Glutamatergic neuron (in vitro differentiated cells): ENCODE measurements at regions not wholly inside any gene's neighbourhood (a gene's known extent, or its start where the extent isn't known, plus 50 kb on each side); places are given as distances from the start of the nearest gene placed in this dataset.

Experiments used
- DNase-seq: peaks from one replicate; pipeline ENCODE4 v3.0.0; 2022
- H3K27ac Mint-ChIP-seq: one replicate; pipeline ENCODE4 v1.8.0; 2020; ENCODE audit warnings: mild to moderate bottlenecking, mixed read lengths, inconsistent platforms; ENCODE audit not compliant: unreplicated experiment
- H3K27me3 Mint-ChIP-seq: one replicate; pipeline ENCODE4 v1.8.0; 2020; ENCODE audit warnings: mild to moderate bottlenecking, moderate library complexity, mixed read lengths, inconsistent platforms; ENCODE audit not compliant: unreplicated experiment
- H3K36me3 Mint-ChIP-seq: one replicate; pipeline ENCODE4 v1.8.0; 2020; ENCODE audit warnings: mild to moderate bottlenecking, mixed read lengths, inconsistent platforms; ENCODE audit not compliant: unreplicated experiment
- H3K4me1 Mint-ChIP-seq: one replicate; pipeline ENCODE4 v1.8.0; 2020; ENCODE audit warnings: mild to moderate bottlenecking, low read depth, mixed read lengths, inconsistent platforms; ENCODE audit not compliant: unreplicated experiment
- H3K4me3 Mint-ChIP-seq: one replicate; pipeline ENCODE4 v1.8.0; 2020; ENCODE audit warnings: mild to moderate bottlenecking, mixed read lengths, inconsistent platforms; ENCODE audit not compliant: unreplicated experiment
- H3K9me3 Mint-ChIP-seq: one replicate; pipeline ENCODE4 v1.8.0; 2020; ENCODE audit warnings: mild to moderate bottlenecking, moderate library complexity, mixed read lengths, inconsistent platforms; ENCODE audit not compliant: unreplicated experiment
- CTCF ChIP-seq: fragments of 200-600 bp; sonication (generic); IDR thresholded peaks from one replicate; pipeline ENCODE4 v1.5.0; 2021; ENCODE audit not compliant: partially characterized antibody, unreplicated experiment

GRCh38 chr13:80097561-80097960, 243.4 kb downstream of the SPRY2 start:
- no peak overlapping the region for H3K27ac Mint-ChIP-seq
- no peak for TF ChIP-seq CTCF
- no peaks in the 10 kb centered on the region for H3K36me3 Mint-ChIP-seq
- no peak overlapping the region for H3K4me3 Mint-ChIP-seq
- DNase-seq = no peak
- H3K9me3 Mint-ChIP-seq = no peaks in the 10 kb centered on the region
- peaks cover 2% of the 10 kb centered on the region for H3K27me3 Mint-ChIP-seq
- H3K4me1 Mint-ChIP-seq = no peaks in the 10 kb centered on the region

GRCh38 chr13:80096383-80096782, 244.5 kb downstream of the SPRY2 start:
- H3K27ac Mint-ChIP-seq = no peak overlapping the region
- H3K9me3 Mint-ChIP-seq = no peaks in the 10 kb centered on the region
- no peak overlapping the region for H3K4me3 Mint-ChIP-seq
- H3K4me1 Mint-ChIP-seq = no peaks in the 10 kb centered on the region
- H3K36me3 Mint-ChIP-seq = no peaks in the 10 kb centered on the region
- H3K27me3 Mint-ChIP-seq = peaks cover 2% of the 10 kb centered on the region
- TF ChIP-seq CTCF = no peak
- DNase-seq = no peak

- no peak for TF ChIP-seq CTCF
- H3K9me3 Mint-ChIP-seq = no peaks in the 10 kb centered on the region
- H3K4me1 Mint-ChIP-seq = no peaks in the 10 kb centered on the region
- no peaks in the 10 kb centered on the region for H3K36me3 Mint-ChIP-seq
- H3K4me3 Mint-ChIP-seq = no peak overlapping the region
- H3K27ac Mint-ChIP-seq = no peak overlapping the region
- peaks cover 2% of the 10 kb centered on the region for H3K27me3 Mint-ChIP-seq
- DNase-seq = no peak
These were observed 246.4 kb downstream of the SPRY2 start for GRCh38 chr13:80094526-80094925.

GRCh38 chr13:80093888-80094287, 247.0 kb downstream of the SPRY2 start:
- H3K4me1 Mint-ChIP-seq = no peaks in the 10 kb centered on the region
- H3K36me3 Mint-ChIP-seq = no peaks in the 10 kb centered on the region
- no peak overlapping the region for H3K27ac Mint-ChIP-seq
- H3K4me3 Mint-ChIP-seq = no peak overlapping the region
- no peaks in the 10 kb centered on the region for H3K9me3 Mint-ChIP-seq
- no peak for DNase-seq
- peaks cover 2% of the 10 kb centered on the region for H3K27me3 Mint-ChIP-seq
- no peak for TF ChIP-seq CTCF

- no peaks in the 10 kb centered on the region for H3K4me1 Mint-ChIP-seq
- TF ChIP-seq CTCF = no peak
- H3K9me3 Mint-ChIP-seq = no peaks in the 10 kb centered on the region
- peaks cover 2% of the 10 kb centered on the region for H3K27me3 Mint-ChIP-seq
- no peaks in the 10 kb centered on the region for H3K36me3 Mint-ChIP-seq
- DNase-seq = no peak
- no peak overlapping the region for H3K27ac Mint-ChIP-seq
- no peak overlapping the region for H3K4me3 Mint-ChIP-seq
These were observed 254.6 kb downstream of the SPRY2 start for GRCh38 chr13:80086304-80086721.
